Keratinocyte (primary cell): ENCODE measurements at regions not wholly inside any gene's neighbourhood (a gene's known extent, or its start where the extent isn't known, plus 50 kb on each side); places are given as distances from the start of the nearest gene placed in this dataset.

ENCODE experiments used
- DNase-seq: peaks from one replicate; pipeline ENCODE4 v3.0.0-alpha.2; 2011; ENCODE audit warnings: low read depth, missing footprints, low spot score
- FAIRE-seq: peaks from 2 replicates; lab custom pipeline; 2011; peaks lifted over from hg19 to GRCh38; lab: Jason Lieb, UNC
- H2AFZ ChIP-seq: 2 replicates; pipeline ENCODE4 v1.6.0; 2012; ENCODE audit warnings: low read length, control low read depth, inconsistent platforms; ENCODE audit not compliant: control insufficient read depth
- H3K27ac ChIP-seq: 2 replicates; pipeline ENCODE4 v1.5.1; 2011; ENCODE audit warnings: low read length; ENCODE audit not compliant: control insufficient read depth, insufficient read depth
- H3K27me3 ChIP-seq: 3 replicates; pipeline ENCODE4 v1.6.0; 2011; ENCODE audit warnings: low read length; ENCODE audit not compliant: control insufficient read depth, insufficient read depth; ENCODE audit errors: extremely low read depth
- H3K36me3 ChIP-seq, 2 experiments: 2 replicates in 1 of 2; 3 replicates in 1 of 2; pipeline ENCODE4 v1.5.1; 2011; ENCODE audit warnings: low read length in 2 of 2, mild to moderate bottlenecking in 1 of 2; ENCODE audit not compliant: control insufficient read depth in 2 of 2, insufficient read depth in 2 of 2; ENCODE audit errors: extremely low read depth in 1 of 2
- H3K4me1 ChIP-seq: 3 replicates; pipeline ENCODE4 v1.5.1; 2011; ENCODE audit warnings: low read length; ENCODE audit not compliant: control insufficient read depth, insufficient read depth; ENCODE audit errors: extremely low read depth
- H3K4me2 ChIP-seq: 3 replicates; pipeline ENCODE4 v1.6.0; 2011; ENCODE audit warnings: low read depth, low read length; ENCODE audit not compliant: control insufficient read depth, insufficient read depth; ENCODE audit errors: extremely low read depth
- H3K4me3 ChIP-seq, 3 experiments: fragments of 200-600 bp in 1 of 3; sonication (generic) in 1 of 3; 2 replicates in 2 of 3; 3 replicates in 1 of 3; pipeline ENCODE4 v1.5.1; 2011 to 2016; ENCODE audit warnings: low read length in 3 of 3, mild to moderate bottlenecking in 3 of 3, control low read depth in 2 of 3, inconsistent platforms in 1 of 3, low read depth in 1 of 3, mixed read lengths in 1 of 3, mixed run types in 1 of 3, moderate library complexity in 1 of 3; ENCODE audit not compliant: control insufficient read depth in 2 of 3, insufficient read depth in 2 of 3; ENCODE audit errors: extremely low read depth in 1 of 3
- H3K79me2 ChIP-seq: 2 replicates; pipeline ENCODE4 v1.6.0; 2012; ENCODE audit warnings: low read length; ENCODE audit not compliant: control insufficient read depth, insufficient read depth
- H3K9ac ChIP-seq: 3 replicates; pipeline ENCODE4 v1.6.0; 2011; ENCODE audit warnings: low read length; ENCODE audit not compliant: control insufficient read depth, insufficient read depth; ENCODE audit errors: extremely low read depth
- H3K9me1 ChIP-seq: 3 replicates; pipeline ENCODE4 v1.6.0; 2011; ENCODE audit warnings: low read length; ENCODE audit not compliant: control insufficient read depth, insufficient read depth; ENCODE audit errors: extremely low read depth
- H3K9me3 ChIP-seq: 2 replicates; pipeline ENCODE4 v1.5.1; 2012; ENCODE audit warnings: low read depth, low read length; ENCODE audit not compliant: control insufficient read depth
- H4K20me1 ChIP-seq: 3 replicates; pipeline ENCODE4 v1.6.0; 2011; ENCODE audit warnings: low read length; ENCODE audit not compliant: control insufficient read depth, insufficient read depth; ENCODE audit errors: extremely low read depth
- CTCF ChIP-seq, 3 experiments: IDR thresholded peaks in 1 of 3; conservative IDR thresholded peaks in 1 of 3; optimal IDR thresholded peaks in 1 of 3; 2 replicates in 2 of 3; 3 replicates in 1 of 3; pipeline versions ENCODE3 to v1.5.1; 2011; ENCODE audit warnings: low read length in 3 of 3, mild to moderate bottlenecking in 3 of 3, moderate library complexity in 2 of 3, control low read depth in 1 of 3, inconsistent platforms in 1 of 3; ENCODE audit not compliant: insufficient read depth in 2 of 3; ENCODE audit errors: extremely low read depth in 1 of 3
- EZH2 ChIP-seq: IDR thresholded peaks from one replicate; pipeline ENCODE4 v1.6.1; 2012; ENCODE audit warnings: inconsistent platforms, mild to moderate bottlenecking, low read length, moderate library complexity
- dilution Hi-C: fragments of 300-500 bp; cut with MboI; formaldehyde crosslinking; loops from one replicate; pipeline ENCODE4 v1.7.0; 2020; ENCODE audit warnings: low sequenced_read_pairs; ENCODE audit not compliant: extremely low pct_ligation_motif_present

DNA sequence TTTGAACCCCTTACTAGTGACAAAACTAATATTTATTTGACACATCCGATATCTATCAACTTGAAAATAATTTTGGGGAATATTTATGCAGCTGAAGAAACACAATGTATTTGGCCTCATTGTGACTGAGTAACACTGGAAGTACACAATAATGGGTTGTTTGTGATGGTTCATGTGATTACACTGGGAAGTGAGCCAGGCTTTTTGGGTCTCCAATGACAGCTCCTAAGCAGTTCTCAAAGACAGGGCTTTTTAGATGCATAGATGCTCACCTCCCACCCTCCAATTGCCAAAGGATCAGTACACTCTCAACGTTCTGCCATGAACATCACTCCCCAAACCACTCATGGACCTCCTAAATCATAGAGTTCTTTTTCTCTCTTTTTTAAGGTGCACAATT, 170.0 kb downstream of the SLC24A2 start:
- dilution Hi-C loops, result no loop called here
- H3K9me1 ChIP-seq, result no peaks in the 10 kb centered on the region
- H2AFZ ChIP-seq, result no peak overlapping the region
- no peak overlapping the region for H3K4me2 ChIP-seq
- no peaks in the 10 kb centered on the region for H3K79me2 ChIP-seq
- TF ChIP-seq EZH2 (no peak), CTCF (optimal IDR thresholded peaks at IDR 0.05 in 1 of 3, IDR thresholded peaks at IDR 0.05 in 1 of 3, conservative IDR thresholded peaks at IDR 0.05 in 1 of 3; ENCODE audit: extremely low read depth in 1 of 3, insufficient read depth in 2 of 3, low read length in 3 of 3) (no peak)
- H3K9ac ChIP-seq, result no peak overlapping the region
- no peaks in the 10 kb centered on the region for H3K4me1 ChIP-seq
- H3K27me3 ChIP-seq, result peaks cover 5% of the 10 kb centered on the region
- H3K27ac ChIP-seq, result no peak overlapping the region
- H3K9me3 ChIP-seq, result no peaks in the 10 kb centered on the region
- FAIRE-seq, result no peak
- no peak overlapping the region for H3K4me3 ChIP-seq
- DNase-seq, result no peak
- H3K36me3 ChIP-seq, result no peaks in the 10 kb centered on the region
- H4K20me1 ChIP-seq, result no peaks in the 10 kb centered on the region

DNA sequence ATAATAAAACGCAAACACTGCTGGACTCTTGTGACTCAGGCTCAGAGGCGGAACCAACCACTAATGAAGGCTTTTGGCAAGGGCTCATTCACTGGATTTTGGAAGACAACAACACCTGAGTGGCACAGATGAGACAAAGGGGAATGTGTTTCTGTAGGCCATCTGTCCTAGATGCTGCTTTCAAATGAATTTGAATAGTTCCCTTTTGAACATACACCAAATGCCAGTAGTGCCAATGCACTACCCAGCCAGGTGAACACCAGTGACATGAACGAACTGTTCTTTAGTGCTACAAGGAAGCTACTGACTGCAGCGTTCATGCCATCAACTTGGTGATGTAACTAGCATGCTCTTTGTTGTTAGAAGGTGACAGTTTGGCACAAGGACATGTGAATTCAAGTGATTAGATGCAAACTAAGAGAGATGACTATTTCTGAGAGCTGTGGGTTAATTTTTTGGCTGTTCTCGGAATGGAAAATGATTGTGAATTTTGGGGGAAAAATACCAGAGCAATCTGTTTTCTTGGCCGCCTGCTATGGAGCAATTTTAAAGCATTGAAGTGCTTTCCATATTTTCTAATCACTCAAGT, 173.7 kb downstream of the SLC24A2 start:
- H2AFZ ChIP-seq, result no peak overlapping the region
- no peak for DNase-seq
- no peak overlapping the region for H3K27ac ChIP-seq
- H3K79me2 ChIP-seq, result no peaks in the 10 kb centered on the region
- H3K9me3 ChIP-seq, result no peaks in the 10 kb centered on the region
- dilution Hi-C loops, result no loop called here
- no peak overlapping the region for H3K4me3 ChIP-seq
- no peaks in the 10 kb centered on the region for H3K4me1 ChIP-seq
- no peak overlapping the region for H3K4me2 ChIP-seq
- TF ChIP-seq CTCF (optimal IDR thresholded peaks at IDR 0.05 in 1 of 3, IDR thresholded peaks at IDR 0.05 in 1 of 3, conservative IDR thresholded peaks at IDR 0.05 in 1 of 3; ENCODE audit: extremely low read depth in 1 of 3, insufficient read depth in 2 of 3, low read length in 3 of 3), result no peak
- no peak for TF ChIP-seq EZH2
- peaks cover 9% of the 10 kb centered on the region for H3K27me3 ChIP-seq
- H4K20me1 ChIP-seq, result no peaks in the 10 kb centered on the region
- H3K36me3 ChIP-seq, result no peaks in the 10 kb centered on the region
- H3K9ac ChIP-seq, result no peak overlapping the region
- no peaks in the 10 kb centered on the region for H3K9me1 ChIP-seq
- no peak for FAIRE-seq
